ENCODE measurements at regions not wholly inside any gene's neighbourhood (a gene's known extent, or its start where the extent isn't known, plus 50 kb on each side); places are given as distances from the start of the nearest gene placed in this dataset.
"Not testable (repeated sequence)": the region's sequence is repeated elsewhere in the genome, so short reads cannot be mapped to it uniquely, and the experiment has no call there.

- no peak for DNase-seq
These were observed 696.3 kb upstream of the SLC35B3 start for GRCh38 chr6:9131616-9132015.

DNA sequence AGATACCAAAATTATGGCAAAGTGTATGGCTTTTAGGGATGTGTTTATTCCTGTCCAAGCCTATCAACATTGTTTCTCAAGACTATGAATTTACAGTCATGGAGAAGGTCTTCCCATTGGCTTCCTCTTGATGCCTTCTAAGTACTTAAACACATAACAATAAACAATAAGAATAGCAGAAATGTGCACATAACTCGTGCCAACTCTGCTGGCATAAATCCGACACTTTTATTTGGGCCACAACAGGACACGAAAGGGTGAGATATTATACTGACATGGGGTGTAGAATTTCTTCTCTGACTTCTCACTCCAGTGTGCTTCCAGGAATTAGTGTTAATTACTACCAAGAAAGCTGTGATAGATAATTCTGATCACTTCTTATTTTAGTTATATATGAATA lies 695.9 kb upstream of the SLC35B3 start:
- no peak for DNase-seq

DNA sequence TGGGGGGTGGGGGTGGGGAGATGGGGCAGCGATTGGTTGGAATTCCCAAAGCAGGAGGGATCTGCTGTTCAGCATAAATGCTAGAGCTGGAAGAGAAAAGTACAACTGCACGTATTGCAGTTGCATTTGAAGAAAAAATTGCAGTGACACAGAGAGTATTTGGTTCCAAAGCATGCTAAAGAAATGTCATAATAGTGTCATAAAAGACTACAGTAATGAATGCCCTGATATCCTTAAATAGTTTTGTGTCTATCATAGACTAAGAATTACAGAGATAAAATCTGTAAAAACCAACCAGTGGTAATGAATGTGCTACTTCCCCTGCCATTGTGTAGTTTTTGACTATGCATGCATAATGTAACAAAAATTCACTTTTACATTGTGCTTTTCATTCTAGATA lies 693.6 kb upstream of the SLC35B3 start:
- no peak for DNase-seq

- DNase-seq, result no peak
These were observed 691.7 kb upstream of the SLC35B3 start for GRCh38 chr6:9126878-9127560.

- DNase-seq, result not testable (repeated sequence)
These were observed 690.7 kb upstream of the SLC35B3 start for GRCh38 chr6:9126034-9126433.

- DNase-seq, result no peak
These were observed 686.2 kb upstream of the SLC35B3 start for GRCh38 chr6:9121549-9121948.

- no peak for DNase-seq
These were observed 680.7 kb upstream of the SLC35B3 start for GRCh38 chr6:9116026-9116425.

DNA sequence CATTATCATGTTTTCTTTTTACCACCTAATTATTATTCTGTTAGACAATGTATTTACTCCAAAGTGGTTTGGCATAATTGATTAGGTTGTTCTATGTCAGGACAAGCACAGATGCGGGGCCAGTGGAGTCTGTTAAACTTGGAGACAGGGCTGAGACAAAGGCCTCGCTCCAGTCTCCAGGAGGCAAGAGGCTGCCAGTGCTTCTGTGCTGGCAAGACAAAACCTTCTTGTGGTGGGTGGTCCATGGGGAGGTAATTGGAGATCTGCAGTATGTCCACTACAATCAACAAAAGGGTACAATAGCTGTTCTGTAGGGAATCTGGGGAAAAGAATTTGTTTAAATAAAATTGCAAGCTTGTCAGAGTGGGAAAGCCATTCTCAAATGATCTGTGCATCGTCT lies 677.2 kb upstream of the SLC35B3 start:
- no peak for DNase-seq

GRCh38 chr6:9103876-9104521 lies 668.7 kb upstream of the SLC35B3 start:
- no peak for DNase-seq

DNA sequence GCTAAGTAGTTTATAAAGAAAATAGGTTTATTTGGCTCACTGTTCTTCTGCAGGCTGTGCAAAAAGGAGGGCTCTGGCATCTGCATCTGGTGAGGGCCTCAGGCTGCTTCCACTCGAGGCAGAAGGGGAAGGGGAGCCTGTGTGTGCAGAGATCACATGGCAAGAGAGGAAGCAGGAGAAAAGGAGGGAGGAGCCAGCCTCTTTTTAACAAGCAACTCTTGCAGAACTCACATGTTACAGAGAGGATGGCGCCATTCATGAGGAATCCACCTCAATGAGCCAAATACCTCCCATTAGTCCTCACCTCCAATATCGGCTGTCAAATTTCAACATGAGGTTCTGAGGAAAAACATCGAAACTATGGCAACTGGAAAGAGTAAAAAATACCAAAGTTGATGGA lies 666.6 kb upstream of the SLC35B3 start:
- no peak for DNase-seq

GRCh38 chr6:9100869-9101580 lies 665.7 kb upstream of the SLC35B3 start:
- DNase-seq, result no peak

GRCh38 chr6:9095729-9096128 lies 660.4 kb upstream of the SLC35B3 start:
- no peak for DNase-seq

GRCh38 chr6:9095137-9095536 lies 659.8 kb upstream of the SLC35B3 start:
- DNase-seq, result no peak

- DNase-seq, result no peak
These were observed 654.4 kb upstream of the SLC35B3 start for GRCh38 chr6:9089724-9090123.

- no peak for DNase-seq
These were observed 652.1 kb upstream of the SLC35B3 start for GRCh38 chr6:9087470-9087869.

DNA sequence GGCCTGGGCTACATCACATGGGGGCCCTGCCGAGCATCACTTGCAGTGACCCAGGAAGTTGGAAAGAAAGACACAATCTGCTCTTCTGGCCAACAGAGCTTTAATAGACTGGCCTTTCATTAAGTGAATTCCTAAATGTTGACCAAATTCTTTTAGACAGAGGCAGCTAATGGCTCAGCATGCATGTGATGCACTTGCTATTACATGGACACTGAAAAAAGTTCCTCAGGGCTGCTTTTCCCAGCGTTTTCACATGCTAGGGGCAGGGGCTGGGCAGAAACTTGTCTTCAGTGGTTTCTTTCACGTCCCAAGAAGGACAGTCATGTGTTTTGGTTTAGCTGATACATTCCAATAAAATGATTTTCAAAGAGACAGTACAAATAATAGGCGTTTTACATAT lies 651.0 kb upstream of the SLC35B3 start:
- DNase-seq, result no peak

- DNase-seq, result no peak
These were observed 650.3 kb upstream of the SLC35B3 start for GRCh38 chr6:9085709-9086070.

- no peak for DNase-seq
These were observed 649.8 kb upstream of the SLC35B3 start for GRCh38 chr6:9085054-9085708.

DNA sequence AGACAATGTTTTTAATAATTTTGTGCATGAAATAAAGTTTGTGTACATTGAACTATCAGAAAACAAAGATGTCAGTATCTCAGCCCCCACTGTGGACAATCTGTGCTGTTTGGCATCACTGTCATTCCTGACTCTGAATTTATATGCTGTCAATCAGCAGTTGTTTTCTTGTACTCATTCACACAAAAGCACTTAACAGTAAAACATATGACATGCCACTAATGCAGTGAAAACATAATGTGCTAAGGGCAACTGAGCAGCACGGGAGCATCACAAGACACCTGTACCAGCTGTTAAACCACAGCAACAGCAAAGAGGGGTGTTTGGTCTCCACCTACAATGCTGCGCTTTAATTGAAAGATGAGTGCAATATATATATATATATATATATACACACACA lies 647.8 kb upstream of the SLC35B3 start:
- DNase-seq, result no peak

GRCh38 chr6:9066726-9067125 lies 631.4 kb upstream of the SLC35B3 start:
- DNase-seq, result no peak

- DNase-seq, result no peak
These were observed 628.8 kb upstream of the SLC35B3 start for GRCh38 chr6:9064156-9064555.

GRCh38 chr6:9062596-9062995 lies 627.3 kb upstream of the SLC35B3 start:
- DNase-seq, result no peak

DNA sequence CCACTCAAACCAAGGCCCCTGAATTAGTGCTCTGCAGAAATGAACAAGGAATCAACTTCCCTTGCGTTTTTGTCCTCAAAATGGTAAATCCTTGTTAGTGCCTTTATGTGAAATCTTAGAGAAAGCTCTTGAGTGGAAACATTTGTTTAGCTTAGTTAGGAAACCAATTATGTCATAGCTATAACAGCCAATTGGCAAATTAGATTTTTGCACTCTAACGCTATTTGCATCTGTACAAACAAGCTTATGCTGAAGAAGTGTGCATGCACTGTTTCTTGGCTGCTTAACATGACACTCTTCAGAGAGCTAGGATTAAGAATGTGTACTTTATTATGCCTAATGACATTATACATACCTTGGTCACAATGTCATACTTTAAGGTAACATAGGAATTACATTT lies 622.6 kb upstream of the SLC35B3 start:
- no peak for DNase-seq

DNA sequence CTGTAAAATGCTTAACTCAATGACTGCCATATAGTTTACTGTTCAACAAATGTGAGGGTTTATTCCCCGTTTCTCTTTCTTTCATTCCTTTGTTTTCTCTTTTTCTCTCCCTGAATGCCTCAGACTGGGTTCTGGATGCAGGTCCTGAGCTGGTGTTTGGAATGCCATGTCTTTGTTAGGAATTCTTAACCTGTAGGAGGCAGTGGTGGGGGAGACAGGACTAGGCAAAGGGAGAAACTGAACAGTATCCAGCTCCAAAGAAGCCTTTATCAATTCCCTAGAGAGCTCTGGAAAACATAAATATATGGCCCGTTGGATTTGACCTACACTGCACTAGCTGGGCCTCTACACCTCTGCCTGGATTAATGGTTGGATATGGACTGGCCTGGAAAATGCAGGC lies 621.2 kb upstream of the SLC35B3 start:
- DNase-seq, result no peak
